PC-9 (cell line): ENCODE measurements at regions not wholly inside any gene's neighbourhood (a gene's known extent, or its start where the extent isn't known, plus 50 kb on each side); places are given as distances from the start of the nearest gene placed in this dataset.

Experiments used
- EZH2 ChIP-seq: fragments of 200-600 bp; sonication (generic); IDR thresholded peaks from 2 replicates; pipeline ENCODE4 v1.8.0; 2017; ENCODE audit warnings: antibody characterized with exemption, low read depth
- TF ChIP-seq, protein P1 (sequence below): fragments of 200-600 bp; sonication (generic); conservative IDR thresholded peaks from 2 replicates; pipeline ENCODE4 v1.6.1; 2017; ENCODE audit warnings: mixed run types, antibody characterized with exemption, mild to moderate bottlenecking, moderate library complexity

DNA sequence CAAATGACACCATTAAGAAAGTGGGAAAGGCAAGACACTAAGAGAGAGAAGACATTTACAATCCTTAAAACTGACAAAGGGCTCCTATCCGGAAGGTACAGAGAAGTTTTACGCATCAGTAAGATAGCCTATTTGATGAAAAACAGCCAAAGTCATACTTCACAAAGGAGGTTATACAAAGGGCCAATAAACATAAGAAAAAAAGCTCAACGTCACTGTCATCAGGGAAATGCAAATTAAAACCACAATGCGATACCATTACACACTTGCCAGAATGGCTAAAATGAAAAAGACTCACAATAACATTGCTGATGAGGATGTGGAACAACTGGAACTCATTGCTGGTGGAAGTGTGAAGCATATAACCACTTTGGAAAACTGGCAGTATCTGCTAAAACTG is 168.6 kb upstream of the FAR2 start:
- TF ChIP-seq, protein P1, sequence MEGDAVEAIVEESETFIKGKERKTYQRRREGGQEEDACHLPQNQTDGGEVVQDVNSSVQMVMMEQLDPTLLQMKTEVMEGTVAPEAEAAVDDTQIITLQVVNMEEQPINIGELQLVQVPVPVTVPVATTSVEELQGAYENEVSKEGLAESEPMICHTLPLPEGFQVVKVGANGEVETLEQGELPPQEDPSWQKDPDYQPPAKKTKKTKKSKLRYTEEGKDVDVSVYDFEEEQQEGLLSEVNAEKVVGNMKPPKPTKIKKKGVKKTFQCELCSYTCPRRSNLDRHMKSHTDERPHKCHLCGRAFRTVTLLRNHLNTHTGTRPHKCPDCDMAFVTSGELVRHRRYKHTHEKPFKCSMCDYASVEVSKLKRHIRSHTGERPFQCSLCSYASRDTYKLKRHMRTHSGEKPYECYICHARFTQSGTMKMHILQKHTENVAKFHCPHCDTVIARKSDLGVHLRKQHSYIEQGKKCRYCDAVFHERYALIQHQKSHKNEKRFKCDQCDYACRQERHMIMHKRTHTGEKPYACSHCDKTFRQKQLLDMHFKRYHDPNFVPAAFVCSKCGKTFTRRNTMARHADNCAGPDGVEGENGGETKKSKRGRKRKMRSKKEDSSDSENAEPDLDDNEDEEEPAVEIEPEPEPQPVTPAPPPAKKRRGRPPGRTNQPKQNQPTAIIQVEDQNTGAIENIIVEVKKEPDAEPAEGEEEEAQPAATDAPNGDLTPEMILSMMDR, result no peak
- no peak for TF ChIP-seq EZH2
